AG09309 (cell line): ENCODE measurements at regions not wholly inside any gene's neighbourhood (a gene's known extent, or its start where the extent isn't known, plus 50 kb on each side); places are given as distances from the start of the nearest gene placed in this dataset.
"Not testable (repeated sequence)": the region's sequence is repeated elsewhere in the genome, so short reads cannot be mapped to it uniquely, and the experiment has no call there.

Experiments
- DNase-seq: peaks from one replicate; pipeline ENCODE4 v3.0.0-alpha.2; 2010; ENCODE audit warnings: low read depth
- H3K4me3 ChIP-seq: 2 replicates; pipeline ENCODE4 v1.5.1; 2011; ENCODE audit warnings: mild to moderate bottlenecking, low read depth, low read length, moderate library complexity; ENCODE audit not compliant: control insufficient read depth
- CTCF ChIP-seq: IDR thresholded peaks from 2 replicates; pipeline ENCODE4 v1.5.1; 2011; ENCODE audit warnings: mild to moderate bottlenecking, low read depth, low read length, inconsistent platforms; ENCODE audit not compliant: insufficient read depth, control insufficient read depth; ENCODE audit errors: missing control alignments

- no peak overlapping the region for H3K4me3 ChIP-seq
- TF ChIP-seq CTCF, result no peak
- DNase-seq, result no peak
These were observed 171.8 kb upstream of the ATP5MC3 start for GRCh38 chr2:175353275-175353674.

- no peak overlapping the region for H3K4me3 ChIP-seq
- TF ChIP-seq CTCF, result no peak
- DNase-seq, result no peak
These were observed 170.0 kb upstream of the ATP5MC3 start for GRCh38 chr2:175351512-175351911.

- TF ChIP-seq CTCF, result no peak
- DNase-seq, result peak; percentile 8
These were observed 168.6 kb upstream of the ATP5MC3 start for GRCh38 chr2:175350105-175350504.

GRCh38 chr2:175342085-175342484 is 160.6 kb upstream of the ATP5MC3 start:
- no peak for TF ChIP-seq CTCF
- H3K4me3 ChIP-seq, result no peak overlapping the region
- DNase-seq, result no peak

More at GRCh38 chr2:175350105-175350504, 168.6 kb upstream of the ATP5MC3 start:
- H3K4me3 ChIP-seq, result no peak overlapping the region

- TF ChIP-seq CTCF, result no peak
- DNase-seq, result no peak
- H3K4me3 ChIP-seq, result no peak overlapping the region
These were observed 148.7 kb upstream of the ATP5MC3 start for GRCh38 chr2:175330195-175330594.

GRCh38 chr2:175326801-175327200 is 145.3 kb upstream of the ATP5MC3 start:
- no peak overlapping the region for H3K4me3 ChIP-seq
- no peak for DNase-seq
- no peak for TF ChIP-seq CTCF

- not testable (repeated sequence) for DNase-seq, H3K4me3 ChIP-seq
These were observed 144.7 kb upstream of the ATP5MC3 start for GRCh38 chr2:175326164-175326563.
